Activated T-cell treated with anti-CD3 and anti-CD28 coated beads, Interleukin-2, amount 50 U/mL, for 48 hours (primary cell): ENCODE measurements at regions not wholly inside any gene's neighbourhood (a gene's known extent, or its start where the extent isn't known, plus 50 kb on each side); places are given as distances from the start of the nearest gene placed in this dataset.

ENCODE experiments used
- DNase-seq, 2 experiments: peaks; one replicate each; pipeline ENCODE4 v3.0.0-alpha.2; 2020

DNA sequence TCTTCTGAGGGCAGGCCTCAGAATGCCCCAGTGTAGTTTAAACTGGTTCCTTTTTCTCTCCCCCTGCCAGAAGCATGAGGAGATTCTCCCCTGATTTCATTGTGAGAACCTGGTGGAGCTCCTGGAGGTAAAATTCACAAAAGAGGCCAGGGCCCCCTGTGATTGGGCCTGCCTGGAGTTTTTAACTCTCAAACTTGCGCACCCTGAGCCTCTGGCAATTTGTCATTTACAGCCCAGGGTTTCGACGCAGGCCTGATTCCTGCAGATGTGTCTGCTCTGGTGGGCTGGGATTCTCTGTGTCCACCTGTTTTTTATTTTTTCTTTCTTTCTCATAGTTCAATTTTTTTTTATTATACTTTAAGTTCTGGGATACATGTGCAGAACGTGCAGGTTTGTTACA is 157.9 kb downstream of the ASB1 start:
- DNase-seq = no peak

- no peak for DNase-seq
Observed at GRCh38 chr2:238585836-238586821, 159.4 kb downstream of the ASB1 start.

DNA sequence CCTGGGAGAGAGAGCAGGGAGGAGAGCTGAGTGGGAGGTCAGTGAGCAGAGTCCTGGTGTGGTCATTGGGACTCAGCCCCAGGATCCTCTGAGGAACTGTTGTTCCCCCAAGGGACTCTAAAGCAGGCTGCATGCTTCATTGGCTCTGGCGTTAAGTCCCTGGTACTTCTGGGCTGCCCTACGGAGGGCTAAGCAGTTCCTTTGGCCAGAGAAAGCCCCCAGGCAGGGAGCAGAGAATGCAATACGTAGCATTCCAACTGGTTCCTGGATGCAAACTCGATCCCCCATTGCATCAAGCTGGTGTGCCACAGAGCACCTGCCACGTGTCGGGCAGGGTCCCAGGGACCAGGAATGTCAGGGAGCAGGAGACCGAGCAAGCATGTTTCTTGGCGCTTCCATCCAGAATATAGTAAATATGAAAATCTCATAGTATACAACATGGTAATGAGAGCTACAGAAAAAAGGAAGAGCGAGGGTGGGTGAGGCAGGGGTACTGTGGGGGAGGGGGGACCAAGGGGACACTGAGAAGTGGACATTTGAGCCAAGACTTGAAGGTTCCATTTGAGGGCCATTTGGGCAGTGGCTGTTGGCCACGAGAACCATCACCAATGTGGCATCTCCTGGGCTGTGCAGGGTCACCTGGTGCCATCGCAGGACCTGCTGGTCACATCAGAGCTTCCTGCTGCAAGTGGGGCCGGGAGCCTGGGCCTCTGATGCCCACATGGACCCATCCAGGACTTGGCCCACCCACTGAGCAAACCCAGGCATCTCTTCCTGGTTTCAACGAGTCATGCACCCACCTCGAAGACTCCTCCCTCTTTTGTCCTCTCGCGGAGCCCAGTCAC is 160.4 kb downstream of the ASB1 start:
- DNase-seq = no peak

DNA sequence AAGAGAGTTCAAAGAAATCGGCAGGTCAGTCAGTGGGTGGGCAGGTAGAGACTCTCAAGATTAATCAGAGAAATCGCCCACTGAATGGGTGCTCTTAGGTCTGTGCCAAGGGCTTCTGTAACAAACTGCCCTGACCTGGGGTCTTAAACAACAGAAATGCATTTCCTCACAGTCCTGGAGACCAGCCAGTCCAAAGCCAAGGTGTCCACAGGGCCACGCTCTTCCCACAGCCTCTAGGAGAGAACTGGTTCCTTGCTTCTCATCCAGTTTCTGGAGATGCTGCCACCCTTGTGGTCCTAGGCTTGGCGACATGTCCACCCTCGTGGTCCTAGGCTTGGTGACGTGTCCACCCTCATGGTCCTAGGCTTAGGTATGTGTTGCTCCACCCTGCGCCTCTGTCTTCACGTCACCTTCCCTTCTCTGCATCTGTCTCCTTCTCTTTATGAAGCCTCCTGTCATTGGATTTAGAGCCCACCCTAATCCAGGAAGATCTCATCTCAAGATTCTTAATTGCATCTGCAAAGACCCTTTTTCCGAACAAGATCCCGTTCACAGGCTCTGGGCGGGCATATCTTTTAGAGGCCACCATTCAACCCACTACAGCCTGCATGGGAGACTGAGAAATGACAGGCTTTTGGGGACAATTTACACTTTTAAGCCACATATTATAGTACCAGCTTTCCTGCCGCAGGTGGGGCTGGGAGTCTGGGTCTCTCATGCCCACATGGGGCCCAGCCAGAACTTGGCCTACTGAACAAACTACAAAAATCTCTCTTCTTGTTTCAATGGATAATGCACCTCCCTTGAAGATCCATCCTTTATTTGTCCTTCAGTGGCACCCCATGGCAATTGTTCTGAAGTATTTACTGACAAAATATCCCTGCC is 161.3 kb downstream of the ASB1 start:
- DNase-seq = no peak

DNA sequence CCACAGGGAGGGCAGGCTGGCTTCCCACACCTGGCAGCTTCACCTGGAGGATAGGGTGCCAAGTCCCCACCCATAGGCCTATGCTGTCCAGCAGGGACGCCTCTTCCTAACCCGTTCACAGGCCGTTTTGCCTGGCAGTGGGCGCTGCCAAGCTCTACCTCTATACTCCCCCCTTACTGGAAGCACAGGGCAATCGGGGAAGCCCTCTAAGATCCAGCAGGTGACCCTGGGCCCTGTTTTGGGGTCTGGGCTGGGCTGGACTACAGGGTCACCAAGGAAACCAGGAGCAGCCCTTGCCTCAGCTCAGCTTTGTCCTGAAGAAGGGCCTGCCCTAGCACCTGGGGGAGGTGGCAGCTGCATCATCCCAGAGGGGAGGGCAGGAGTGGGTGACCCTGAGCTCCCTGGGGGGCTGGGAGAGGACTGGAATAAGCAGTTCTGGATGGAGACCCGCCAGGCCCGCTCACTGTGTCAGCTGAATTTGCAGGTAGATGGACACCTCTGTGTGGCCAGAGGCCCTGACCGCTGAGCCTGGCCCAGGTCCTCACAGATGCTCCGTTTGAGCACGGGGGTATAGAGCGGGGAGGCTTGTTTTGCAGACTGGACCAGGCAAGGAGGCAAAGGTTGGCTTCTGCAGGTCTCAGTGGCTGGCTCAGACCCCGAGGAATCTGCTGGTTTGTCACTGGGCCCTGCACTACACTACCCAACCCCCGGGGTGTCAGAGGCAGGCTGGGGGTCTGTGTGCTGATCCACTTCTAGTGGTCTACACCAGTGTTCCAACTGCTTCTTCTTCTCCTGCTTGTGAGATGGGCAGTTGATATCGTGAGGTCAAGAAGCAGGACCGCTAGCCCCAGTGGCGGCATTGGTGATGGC is 163.1 kb downstream of the ASB1 start:
- DNase-seq = no peak

- DNase-seq = no peak
Observed at GRCh38 chr2:238591732-238592131, 165.0 kb downstream of the ASB1 start.

- DNase-seq = no peak
Observed at GRCh38 chr2:238593236-238593635, 166.5 kb downstream of the ASB1 start.

GRCh38 chr2:238593678-238594077 is 167.0 kb downstream of the ASB1 start:
- DNase-seq = no peak

GRCh38 chr2:238594796-238595749 is 168.3 kb downstream of the ASB1 start:
- no peak for DNase-seq

- no peak for DNase-seq
Observed at GRCh38 chr2:238595750-238596570, 169.2 kb downstream of the ASB1 start.

DNA sequence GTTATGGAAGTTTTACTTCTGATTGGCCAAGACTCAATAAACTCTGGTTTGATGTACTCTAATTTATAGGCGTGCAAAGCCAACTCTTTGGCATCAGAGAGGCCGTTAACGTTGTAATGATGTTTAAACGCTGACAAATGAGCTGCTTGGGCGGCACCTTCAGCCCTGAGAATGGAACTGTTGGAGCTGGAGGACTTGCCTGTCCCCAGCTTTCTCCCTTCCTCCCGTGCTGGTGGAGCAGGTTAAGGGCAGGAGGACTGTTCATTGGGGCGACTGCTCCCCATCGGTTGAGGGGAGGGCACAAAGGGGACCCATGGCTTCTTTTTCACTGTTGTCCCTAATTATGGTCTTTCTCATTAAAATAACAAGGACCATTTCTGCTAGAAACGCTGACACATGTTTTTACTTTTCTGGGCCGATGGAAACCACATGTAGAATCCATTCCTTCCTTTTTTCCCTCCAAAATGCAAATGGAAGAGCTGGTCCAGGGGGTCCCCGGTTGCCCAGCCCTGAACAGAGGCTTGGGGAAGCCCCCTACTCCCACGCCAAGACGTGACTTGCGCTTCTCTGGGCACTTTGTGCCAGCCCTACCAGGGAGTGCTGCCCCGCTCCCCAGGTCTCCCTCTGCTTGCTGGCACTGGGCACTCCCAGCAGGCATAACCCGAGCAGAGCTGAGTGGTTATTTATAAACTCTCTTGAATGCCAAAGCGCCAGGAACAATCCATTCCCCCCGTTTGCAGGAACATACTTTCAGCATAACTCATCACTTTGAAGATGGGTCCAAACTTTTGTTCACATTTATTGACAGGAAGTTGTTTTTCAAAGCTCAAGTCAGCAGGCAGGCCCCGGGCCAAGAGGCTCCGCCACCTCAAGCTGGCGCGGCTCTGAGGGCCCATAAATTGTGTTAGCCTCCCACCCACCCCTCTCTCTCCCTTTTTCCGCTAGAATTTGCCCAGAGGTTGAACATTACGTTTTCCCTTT is 170.1 kb downstream of the ASB1 start:
- no peak for DNase-seq

GRCh38 chr2:238597638-238598528 is 171.2 kb downstream of the ASB1 start:
- DNase-seq = no peak

GRCh38 chr2:238598802-238599530 is 172.2 kb downstream of the ASB1 start:
- no peak for DNase-seq

DNA sequence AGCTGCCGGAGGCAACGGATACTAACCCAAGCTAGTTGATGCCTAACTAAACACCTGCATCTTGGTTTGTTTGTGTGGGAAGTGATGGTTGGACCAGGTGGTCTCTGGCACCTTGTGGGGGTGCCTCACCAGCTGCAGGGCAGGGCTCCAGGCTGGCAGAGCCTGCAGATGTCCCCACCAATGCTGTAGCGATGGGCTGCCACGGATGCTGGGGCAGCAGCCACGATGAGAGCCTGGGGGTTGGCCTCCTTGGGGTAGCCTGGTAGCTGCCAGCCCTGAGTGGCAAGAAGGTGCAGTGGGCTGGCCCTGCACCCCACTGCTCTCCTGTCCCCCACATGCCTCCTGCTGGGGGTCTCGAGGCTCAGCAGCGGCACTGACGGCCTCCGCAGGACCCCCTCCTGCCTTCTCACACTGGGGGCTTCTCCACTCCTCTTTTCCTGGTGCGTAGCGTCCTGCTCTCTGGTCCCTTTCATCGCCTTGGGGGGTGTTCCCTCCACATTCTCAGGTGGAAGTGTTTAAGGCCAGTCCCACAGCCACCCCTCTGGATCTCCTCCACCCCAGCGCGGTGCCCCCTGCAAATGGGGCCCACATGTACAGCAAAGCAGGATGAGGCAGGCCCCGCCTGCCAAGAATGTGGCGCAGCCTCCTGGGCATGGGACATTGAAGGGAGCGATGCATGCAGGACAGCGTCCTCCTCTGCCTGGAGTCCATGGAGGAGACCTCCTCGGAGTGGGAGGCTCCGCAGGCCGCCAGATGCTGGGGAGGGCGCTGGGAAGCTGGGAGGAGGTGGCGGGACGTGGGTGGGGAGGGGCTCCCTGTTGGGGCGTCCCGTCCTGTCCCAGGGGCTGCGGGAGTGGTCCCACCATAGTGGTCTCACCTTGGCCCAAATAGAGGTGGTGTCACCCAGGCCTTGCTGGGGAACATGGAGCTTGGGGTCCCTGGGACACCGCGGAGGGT is 173.1 kb downstream of the ASB1 start:
- no peak for DNase-seq
